ENCODE measurements at regions not wholly inside any gene's neighbourhood (a gene's known extent, or its start where the extent isn't known, plus 50 kb on each side); places are given as distances from the start of the nearest gene placed in this dataset.

DNA sequence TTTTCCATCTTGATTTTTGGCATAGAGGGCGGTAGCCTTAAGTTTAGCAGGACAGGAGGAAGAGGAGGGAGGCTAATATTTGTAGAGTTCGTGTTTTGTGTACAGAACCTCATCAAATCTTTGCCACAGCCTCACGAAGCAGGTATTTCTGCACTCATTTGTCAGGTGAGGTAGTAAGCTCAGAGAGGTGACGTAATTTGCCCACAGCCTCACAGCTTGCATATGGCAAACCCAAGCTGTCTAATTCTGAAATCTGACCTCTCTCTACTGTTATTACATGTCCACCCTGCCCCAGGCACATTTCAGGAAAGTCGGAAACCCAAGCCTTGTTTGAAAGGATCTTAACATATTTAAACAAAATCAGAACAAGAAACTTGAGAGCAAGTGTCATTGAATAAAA is 91.1 kb upstream of the TPM1 start:
- no peak for TF ChIP-seq EZH2 (IDR thresholded peaks at IDR 0.05; ENCODE audit: borderline replicate concordance, insufficient read depth, low read depth, low read length, poor library complexity, severe bottlenecking)
- TF ChIP-seq, protein P1, sequence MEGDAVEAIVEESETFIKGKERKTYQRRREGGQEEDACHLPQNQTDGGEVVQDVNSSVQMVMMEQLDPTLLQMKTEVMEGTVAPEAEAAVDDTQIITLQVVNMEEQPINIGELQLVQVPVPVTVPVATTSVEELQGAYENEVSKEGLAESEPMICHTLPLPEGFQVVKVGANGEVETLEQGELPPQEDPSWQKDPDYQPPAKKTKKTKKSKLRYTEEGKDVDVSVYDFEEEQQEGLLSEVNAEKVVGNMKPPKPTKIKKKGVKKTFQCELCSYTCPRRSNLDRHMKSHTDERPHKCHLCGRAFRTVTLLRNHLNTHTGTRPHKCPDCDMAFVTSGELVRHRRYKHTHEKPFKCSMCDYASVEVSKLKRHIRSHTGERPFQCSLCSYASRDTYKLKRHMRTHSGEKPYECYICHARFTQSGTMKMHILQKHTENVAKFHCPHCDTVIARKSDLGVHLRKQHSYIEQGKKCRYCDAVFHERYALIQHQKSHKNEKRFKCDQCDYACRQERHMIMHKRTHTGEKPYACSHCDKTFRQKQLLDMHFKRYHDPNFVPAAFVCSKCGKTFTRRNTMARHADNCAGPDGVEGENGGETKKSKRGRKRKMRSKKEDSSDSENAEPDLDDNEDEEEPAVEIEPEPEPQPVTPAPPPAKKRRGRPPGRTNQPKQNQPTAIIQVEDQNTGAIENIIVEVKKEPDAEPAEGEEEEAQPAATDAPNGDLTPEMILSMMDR (IDR thresholded peaks at IDR 0.05): no peak

Data from B cell (primary cell).